Activated T-cell treated with anti-CD3 and anti-CD28 coated beads for 24 hours (primary cell): ENCODE measurements at regions not wholly inside any gene's neighbourhood (a gene's known extent, or its start where the extent isn't known, plus 50 kb on each side); places are given as distances from the start of the nearest gene placed in this dataset.

Source experiments
- DNase-seq: peaks from one replicate; pipeline ENCODE4 v3.0.0-alpha.2; 2020; ENCODE audit warnings: low read depth

DNA sequence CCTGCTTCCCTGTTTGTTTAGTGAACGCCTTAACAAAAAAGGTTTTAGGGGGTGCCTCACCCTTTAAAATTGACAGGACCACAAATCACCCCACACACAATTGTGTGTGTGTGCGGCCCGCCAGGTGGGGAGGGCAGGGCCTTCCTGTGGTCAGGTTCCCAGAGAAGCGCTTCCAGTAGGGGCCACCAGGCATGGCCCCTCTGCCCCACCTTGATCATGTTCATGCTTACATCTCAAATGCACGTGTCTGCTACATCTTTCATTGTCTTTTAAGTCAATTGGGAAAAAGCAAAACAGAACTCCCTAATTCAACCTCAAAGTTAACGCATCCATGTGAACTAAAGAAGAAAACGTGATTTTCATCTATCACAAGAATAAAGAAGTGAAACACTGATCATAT, 1335.3 kb downstream of the TBC1D22A start:
- DNase-seq: no peak

GRCh38 chr22:48096851-48097665, 1334.6 kb downstream of the TBC1D22A start:
- DNase-seq: no peak

- no peak for DNase-seq
These were observed 1334.0 kb downstream of the TBC1D22A start for GRCh38 chr22:48096411-48096810.

GRCh38 chr22:48093981-48094380, 1331.5 kb downstream of the TBC1D22A start:
- DNase-seq: no peak

- no peak for DNase-seq
These were observed 1330.4 kb downstream of the TBC1D22A start for GRCh38 chr22:48092866-48093265.

- DNase-seq: no peak
These were observed 1329.3 kb downstream of the TBC1D22A start for GRCh38 chr22:48091656-48092223.

DNA sequence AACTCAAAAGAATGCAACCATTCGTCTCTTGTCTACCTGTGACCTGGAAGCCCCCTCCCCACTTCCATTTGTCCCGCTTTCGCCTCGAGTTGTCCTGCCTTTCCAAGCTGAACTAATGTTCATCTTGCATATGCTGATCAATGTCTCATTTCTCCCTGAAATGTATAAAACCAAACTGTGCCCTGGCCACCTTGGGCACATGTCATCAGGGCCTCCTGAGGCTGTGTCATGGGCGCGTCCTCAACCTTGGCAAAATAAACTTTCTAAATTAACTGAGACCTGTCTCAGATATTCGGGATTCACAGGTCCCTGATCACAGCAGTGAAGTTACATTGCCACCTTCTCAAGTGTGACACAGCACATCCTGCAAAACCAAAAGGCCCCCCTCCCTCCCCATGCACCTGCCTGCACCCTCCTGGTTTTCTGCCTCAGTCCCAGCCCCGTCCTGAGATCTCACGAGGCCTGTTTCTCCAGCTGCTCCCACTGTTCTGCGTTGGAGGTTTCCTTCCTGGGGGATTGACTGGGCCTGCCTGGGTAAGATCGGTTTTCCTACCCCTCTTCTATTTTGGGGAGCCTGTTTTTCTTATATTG, 1328.7 kb downstream of the TBC1D22A start:
- no peak for DNase-seq

- no peak for DNase-seq
These were observed 1327.9 kb downstream of the TBC1D22A start for GRCh38 chr22:48090332-48090672.

GRCh38 chr22:48089601-48090331, 1327.3 kb downstream of the TBC1D22A start:
- no peak for DNase-seq

- DNase-seq: no peak
These were observed 1326.6 kb downstream of the TBC1D22A start for GRCh38 chr22:48088926-48089536.

GRCh38 chr22:48088251-48088650, 1325.8 kb downstream of the TBC1D22A start:
- DNase-seq: no peak

- DNase-seq: no peak
These were observed 1323.6 kb downstream of the TBC1D22A start for GRCh38 chr22:48085901-48086645.

DNA sequence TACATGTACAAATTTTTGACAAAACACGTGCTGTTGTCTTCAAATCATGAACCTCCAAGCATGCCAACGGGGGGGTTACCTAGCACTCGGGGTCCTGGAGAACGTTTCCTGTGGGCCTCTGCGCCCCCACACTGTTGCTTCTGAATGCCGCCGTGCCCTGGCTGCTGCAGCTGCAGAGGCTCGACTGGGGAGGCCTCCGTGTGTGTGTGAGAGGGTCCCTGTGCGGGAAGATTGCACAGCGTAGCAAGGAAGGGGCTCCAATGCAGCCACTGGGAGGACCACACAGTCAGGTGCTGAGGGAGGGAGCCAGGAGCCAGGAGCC, 1322.2 kb downstream of the TBC1D22A start:
- DNase-seq: no peak

DNA sequence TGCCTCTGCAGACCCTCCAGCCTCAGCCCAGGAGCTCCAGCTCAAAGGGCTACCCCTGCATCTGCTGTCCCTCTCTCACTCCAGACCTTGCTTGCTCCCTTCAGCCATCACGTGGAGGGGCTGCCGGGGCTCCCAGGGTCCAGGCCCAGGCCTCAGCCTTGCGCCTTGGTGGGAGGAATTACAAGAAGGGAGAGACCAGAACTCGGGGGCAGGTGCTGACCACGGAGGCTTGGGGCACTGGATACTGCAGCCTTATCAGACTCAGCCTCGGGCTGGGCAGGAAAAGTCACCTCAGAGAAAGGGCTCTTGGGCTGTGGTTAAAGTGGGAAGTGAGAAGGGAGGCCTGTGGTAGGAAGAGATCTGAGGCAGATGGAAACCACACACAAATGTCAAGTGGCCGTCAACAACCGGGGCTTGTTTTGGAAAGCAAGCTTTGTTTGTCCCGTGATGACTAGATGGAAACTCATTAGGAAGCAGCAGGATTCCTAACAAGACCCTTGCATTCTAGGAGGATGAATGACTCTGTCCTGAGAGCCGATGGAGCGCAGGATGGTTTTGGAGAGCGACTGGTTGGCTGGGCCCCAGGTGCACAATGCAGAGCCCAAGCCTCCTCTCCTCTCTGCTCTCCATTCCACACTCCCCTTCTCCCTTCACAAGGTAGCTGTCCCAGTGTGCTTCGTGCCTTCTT, 1321.7 kb downstream of the TBC1D22A start:
- DNase-seq: no peak

GRCh38 chr22:48083502-48083901, 1321.1 kb downstream of the TBC1D22A start:
- no peak for DNase-seq

DNA sequence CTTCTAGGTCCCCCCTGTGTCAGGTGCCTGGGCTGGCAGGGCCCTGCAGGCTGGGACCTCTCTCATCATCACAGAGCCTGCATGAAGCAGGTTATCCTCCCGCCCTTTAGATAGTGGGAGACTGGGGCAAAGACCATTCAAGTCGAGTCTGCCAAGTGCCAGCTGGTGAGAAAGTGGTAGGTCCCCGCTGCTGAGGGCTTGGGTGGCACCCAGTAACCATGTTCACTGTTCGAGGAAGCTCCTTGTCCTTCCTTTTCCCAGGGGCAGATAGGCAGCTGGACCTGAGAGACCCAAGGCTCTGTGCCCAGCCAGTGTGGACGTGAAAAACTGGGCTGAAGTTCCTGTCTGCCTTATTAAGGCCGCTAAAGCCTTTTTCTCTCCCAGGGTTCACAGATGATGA, 1319.8 kb downstream of the TBC1D22A start:
- no peak for DNase-seq

GRCh38 chr22:48081281-48081680, 1318.8 kb downstream of the TBC1D22A start:
- no peak for DNase-seq

GRCh38 chr22:48080316-48081165, 1318.1 kb downstream of the TBC1D22A start:
- no peak for DNase-seq

- no peak for DNase-seq
These were observed 1317.2 kb downstream of the TBC1D22A start for GRCh38 chr22:48079505-48080290.
